Endothelial cell of umbilical vein (primary cell): ENCODE measurements at regions not wholly inside any gene's neighbourhood (a gene's known extent, or its start where the extent isn't known, plus 50 kb on each side); places are given as distances from the start of the nearest gene placed in this dataset.

Source experiments
- BruUV-seq: library from RNA; stranded (reverse); fragments of 400-500 nt; replicated peaks from 2 replicates; lab custom pipeline; 2021; lab: Mats Ljungman, UMichigan
- CTCF ChIA-PET: fragments of 300-600, 350-600 bp; sonication (Branson Sonifier 250); formaldehyde crosslinking; loops from one replicate; lab custom pipeline; 2021; ENCODE audit warnings: antibody characterized with exemption, inconsistent platforms; lab: Charles Lee
- POLR2A ChIA-PET: fragments of 300-600, 350-600 bp; sonication (Branson Sonifier 250); formaldehyde crosslinking; loops from one replicate; lab custom pipeline; 2021; ENCODE audit warnings: antibody characterized with exemption, inconsistent platforms; lab: Charles Lee
- DNase-seq: peaks from one replicate; pipeline ENCODE4 v3.0.0-alpha.2; 2011; ENCODE audit warnings: low read depth, low spot score
- FAIRE-seq: peaks from 2 replicates; lab custom pipeline; 2011; peaks lifted over from hg19 to GRCh38; lab: Jason Lieb, UNC
- H2AFZ ChIP-seq: 2 replicates; pipeline ENCODE4 v1.6.0; 2012; ENCODE audit warnings: low read depth, low read length, control low read depth, inconsistent platforms
- H3K27ac ChIP-seq: 2 replicates; pipeline ENCODE4 v1.5.1; 2011; ENCODE audit warnings: low read depth, mild to moderate bottlenecking, control low read depth, low read length, moderate library complexity; ENCODE audit not compliant: insufficient read depth
- H3K27me3 ChIP-seq, 2 experiments: 2 replicates each; pipeline versions ENCODE4 v1.6.0 to v1.6.1; 2011; ENCODE audit warnings: low read length in 2 of 2, mixed read lengths in 1 of 2; ENCODE audit not compliant: control insufficient read depth in 2 of 2, insufficient read depth in 2 of 2
- H3K36me3 ChIP-seq, 2 experiments: 2 replicates in 1 of 2; 3 replicates in 1 of 2; pipeline ENCODE4 v1.5.1; 2011; ENCODE audit warnings: low read length in 2 of 2, mild to moderate bottlenecking in 1 of 2, moderate library complexity in 1 of 2; ENCODE audit not compliant: control insufficient read depth in 2 of 2, insufficient read depth in 2 of 2; ENCODE audit errors: extremely low read depth in 1 of 2
- H3K4me1 ChIP-seq: 3 replicates; pipeline ENCODE4 v1.5.1; 2011; ENCODE audit warnings: mild to moderate bottlenecking, low read length; ENCODE audit not compliant: control insufficient read depth, insufficient read depth; ENCODE audit errors: extremely low read depth
- H3K4me2 ChIP-seq: 2 replicates; pipeline ENCODE4 v1.6.1; 2011; ENCODE audit warnings: low read length, control low read depth, mixed read lengths; ENCODE audit not compliant: insufficient read depth
- H3K4me3 ChIP-seq, 3 experiments: fragments of 200-600 bp in 1 of 3; sonication (generic), shearing (Covaris generic) in 1 of 3; replicated peaks in 1 of 3; 2 replicates each; pipeline ENCODE4 v1.5.1; 2011 to 2016; ENCODE audit warnings: control low read depth in 3 of 3, low read length in 3 of 3, mild to moderate bottlenecking in 2 of 3, inconsistent platforms in 1 of 3, low read depth in 1 of 3, moderate library complexity in 1 of 3; ENCODE audit not compliant: insufficient read depth in 1 of 3
- H3K79me2 ChIP-seq: 2 replicates; pipeline ENCODE4 v1.6.0; 2012; ENCODE audit warnings: low read length, inconsistent platforms; ENCODE audit not compliant: control insufficient read depth, insufficient read depth
- H3K9ac ChIP-seq: replicated peaks from 2 replicates; pipeline ENCODE3; 2011; ENCODE audit warnings: low read length, control low read depth; ENCODE audit not compliant: insufficient read depth; ENCODE audit errors: extremely low read depth
- H3K9me1 ChIP-seq: replicated peaks from 3 replicates; pipeline ENCODE4 v1.6.0; 2011; ENCODE audit warnings: mild to moderate bottlenecking, low read length; ENCODE audit not compliant: control insufficient read depth, insufficient read depth; ENCODE audit errors: extremely low read depth
- H3K9me3 ChIP-seq: replicated peaks from 2 replicates; pipeline ENCODE4 v1.5.1; 2012; ENCODE audit warnings: low read length, inconsistent platforms; ENCODE audit not compliant: control insufficient read depth, insufficient read depth
- H4K20me1 ChIP-seq: replicated peaks from 2 replicates; pipeline ENCODE3; 2011; ENCODE audit warnings: mild to moderate bottlenecking, low read length; ENCODE audit not compliant: control insufficient read depth, insufficient read depth; ENCODE audit errors: extremely low read depth
- EZH2 ChIP-seq: IDR thresholded peaks from 2 replicates; pipeline ENCODE4 v1.6.1; 2012; ENCODE audit warnings: borderline replicate concordance, low read depth, mild to moderate bottlenecking, moderate library complexity, low read length, inconsistent platforms; ENCODE audit not compliant: severe bottlenecking
- FOS ChIP-seq: IDR thresholded peaks from 2 replicates; pipeline ENCODE4 v1.6.1; 2011; ENCODE audit warnings: mild to moderate bottlenecking, low read length, moderate library complexity, borderline replicate concordance; ENCODE audit not compliant: insufficient read depth
- GATA2 ChIP-seq: IDR thresholded peaks from 2 replicates; pipeline ENCODE4 v1.7.0; 2011; ENCODE audit warnings: low read depth, mild to moderate bottlenecking, moderate library complexity, mixed read lengths, low read length; ENCODE audit not compliant: insufficient read length, insufficient read depth
- JUN ChIP-seq: IDR thresholded peaks from 2 replicates; pipeline ENCODE4 v1.6.1; 2011; ENCODE audit warnings: borderline replicate concordance, low read depth; ENCODE audit not compliant: insufficient read length, insufficient read depth
- MYC ChIP-seq: IDR thresholded peaks from one replicate; pipeline ENCODE4 v1.6.1; 2011; ENCODE audit warnings: mild to moderate bottlenecking, low read depth, low read length
- POLR2A ChIP-seq: IDR thresholded peaks from 2 replicates; pipeline ENCODE4 v1.6.1; 2012; ENCODE audit warnings: low read depth, mild to moderate bottlenecking, control low read depth, low read length
- POLR2AphosphoS5 ChIP-seq: IDR thresholded peaks from 2 replicates; pipeline ENCODE4 v1.6.1; 2012; ENCODE audit warnings: low read depth, mild to moderate bottlenecking, control low read depth, low read length, moderate library complexity; ENCODE audit not compliant: insufficient read depth
- dilution Hi-C: fragments of 300-500 bp; cut with MboI; formaldehyde crosslinking; loops from one replicate; pipeline ENCODE4 v1.15.0; 2019; ENCODE audit warnings: low sequenced_read_pairs; ENCODE audit not compliant: extremely low pct_ligation_motif_present
- intact Hi-C: fragments of 100-400 bp; cut with micrococcal nuclease; formaldehyde crosslinking; loops from one replicate; pipeline ENCODE4 v1.10.0; 2022
- TF ChIP-seq, protein P1 (sequence below), 2 donors: IDR thresholded peaks; 1 replicate in 1 of 2; 2 replicates in 1 of 2; pipeline ENCODE4 v1.5.1; 2011; ENCODE audit warnings: low read length in 2 of 2, mild to moderate bottlenecking in 2 of 2, moderate library complexity in 2 of 2, control low read depth in 1 of 2, inconsistent platforms in 1 of 2, low read depth in 1 of 2; ENCODE audit not compliant: insufficient read depth in 1 of 2; ENCODE audit errors: extremely low read depth in 1 of 2
- TF ChIP-seq, protein P2 (sequence below): IDR thresholded peaks from 2 replicates; pipeline ENCODE4 v1.6.1; 2011; ENCODE audit not compliant: insufficient read depth, insufficient read length

DNA sequence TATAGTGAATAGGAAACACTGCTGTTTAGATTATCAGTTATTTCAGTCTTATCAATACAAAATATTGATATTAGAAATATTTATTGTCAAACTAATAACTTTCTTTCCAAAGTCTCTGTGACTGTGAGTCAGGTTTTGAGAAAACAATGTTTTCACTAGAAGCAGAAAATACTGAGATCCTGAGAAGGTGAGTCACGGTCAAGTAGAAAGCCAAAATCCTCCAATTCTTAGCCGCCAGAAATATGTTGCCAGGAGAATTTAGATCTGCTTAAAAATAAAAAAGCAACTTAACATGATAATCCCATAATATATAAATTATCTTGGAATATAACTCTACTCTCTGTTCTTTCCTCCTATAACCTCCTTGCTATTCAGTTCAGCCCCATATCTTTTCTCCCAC, 181.9 kb upstream of the NRXN1 start:
- TF ChIP-seq JUN (no peak), POLR2AphosphoS5 (no peak), MYC (no peak), POLR2A (no peak), EZH2 (no peak), FOS (no peak), GATA2 (no peak)
- TF ChIP-seq, protein P1, sequence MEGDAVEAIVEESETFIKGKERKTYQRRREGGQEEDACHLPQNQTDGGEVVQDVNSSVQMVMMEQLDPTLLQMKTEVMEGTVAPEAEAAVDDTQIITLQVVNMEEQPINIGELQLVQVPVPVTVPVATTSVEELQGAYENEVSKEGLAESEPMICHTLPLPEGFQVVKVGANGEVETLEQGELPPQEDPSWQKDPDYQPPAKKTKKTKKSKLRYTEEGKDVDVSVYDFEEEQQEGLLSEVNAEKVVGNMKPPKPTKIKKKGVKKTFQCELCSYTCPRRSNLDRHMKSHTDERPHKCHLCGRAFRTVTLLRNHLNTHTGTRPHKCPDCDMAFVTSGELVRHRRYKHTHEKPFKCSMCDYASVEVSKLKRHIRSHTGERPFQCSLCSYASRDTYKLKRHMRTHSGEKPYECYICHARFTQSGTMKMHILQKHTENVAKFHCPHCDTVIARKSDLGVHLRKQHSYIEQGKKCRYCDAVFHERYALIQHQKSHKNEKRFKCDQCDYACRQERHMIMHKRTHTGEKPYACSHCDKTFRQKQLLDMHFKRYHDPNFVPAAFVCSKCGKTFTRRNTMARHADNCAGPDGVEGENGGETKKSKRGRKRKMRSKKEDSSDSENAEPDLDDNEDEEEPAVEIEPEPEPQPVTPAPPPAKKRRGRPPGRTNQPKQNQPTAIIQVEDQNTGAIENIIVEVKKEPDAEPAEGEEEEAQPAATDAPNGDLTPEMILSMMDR (IDR thresholded peaks at IDR 0.05; ENCODE audit: extremely low read depth in 1 of 2, insufficient read depth in 1 of 2, low read depth in 1 of 2, low read length in 2 of 2), result no peak
- TF ChIP-seq, protein P2, sequence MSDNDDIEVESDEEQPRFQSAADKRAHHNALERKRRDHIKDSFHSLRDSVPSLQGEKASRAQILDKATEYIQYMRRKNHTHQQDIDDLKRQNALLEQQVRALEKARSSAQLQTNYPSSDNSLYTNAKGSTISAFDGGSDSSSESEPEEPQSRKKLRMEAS, result no peak
- Histone ChIP-seq H2AFZ (no peak overlapping the region), H3K79me2 (no peaks in the 10 kb centered on the region), H3K4me2 (no peak overlapping the region), H3K9me3 (no peaks in the 10 kb centered on the region), H3K9ac (no peak overlapping the region), H3K27ac (no peak overlapping the region), H3K27me3 (no peaks in the 10 kb centered on the region), H3K36me3 (no peaks in the 10 kb centered on the region), H4K20me1 (no peaks in the 10 kb centered on the region), H3K4me3 (no peak overlapping the region), H3K4me1 (no peaks in the 10 kb centered on the region), H3K9me1 (no peaks in the 10 kb centered on the region)
- ChIA-PET POLR2A (no interaction called here), CTCF (no interaction called here)
- dilution Hi-C loops, result no loop called here
- intact Hi-C loops, result no loop called here
- DNase-seq, result no peak
- no peak for FAIRE-seq
- BruUV-seq, result no TSS peak
